ENCODE measurements at regions not wholly inside any gene's neighbourhood (a gene's known extent, or its start where the extent isn't known, plus 50 kb on each side); places are given as distances from the start of the nearest gene placed in this dataset.

- Histone ChIP-seq H2AFZ (ENCODE audit: low read depth, low read length, poor library complexity, severe bottlenecking) (no peak overlapping the region), H3K27me3 (ENCODE audit: insufficient read depth, low read length) (no peaks in the 10 kb centered on the region), H3K9me3 (ENCODE audit: control insufficient read depth in 1 of 2, insufficient read depth in 1 of 2, low read depth in 1 of 2, low read length in 2 of 2) (peaks cover 0 to 15% of the 10 kb centered on the region in 2 experiments; a peak in 2 of 4 replicates), H3K9me2 (ENCODE audit: insufficient read depth) (no peaks in the 10 kb centered on the region), H3K4me1 (ENCODE audit: control insufficient read depth in 1 of 2, insufficient read depth in 2 of 2, low read length in 2 of 2) (no peaks in the 10 kb centered on the region), H3K36me3 (ENCODE audit: control insufficient read depth in 1 of 2, insufficient read depth in 2 of 2, low read length in 2 of 2) (no peaks in the 10 kb centered on the region), H4K20me1 (ENCODE audit: insufficient read depth) (no peaks in the 10 kb centered on the region), H3K79me2 (ENCODE audit: insufficient read depth, low read length) (no peaks in the 10 kb centered on the region), H3K9ac (ENCODE audit: low read length) (no peak overlapping the region), H3K27ac (ENCODE audit: low read depth, low read length) (no peak overlapping the region), H3K4me3 (replicated peaks in 1 of 2; ENCODE audit: low read depth in 1 of 2, low read length in 2 of 2) (no peak overlapping the region), H3K4me2 (ENCODE audit: low read length) (no peak overlapping the region)
- no peak for DNase-seq (ENCODE audit: low read depth, low spot score)
- TF ChIP-seq POLR2AphosphoS5 (IDR thresholded peaks at IDR 0.05; ENCODE audit: low read depth, low read length) = no peak
- no peak for TF ChIP-seq SP1 (IDR thresholded peaks at IDR 0.05; ENCODE audit: low read depth)
- no peak for TF ChIP-seq YY1 (IDR thresholded peaks at IDR 0.05; ENCODE audit: extremely low read depth, insufficient replicate concordance, low read depth, low read length)
- no peak for TF ChIP-seq ELF1 (IDR thresholded peaks at IDR 0.05; ENCODE audit: borderline replicate concordance, low read depth)
- no peak for TF ChIP-seq EZH2phosphoT487 (IDR thresholded peaks at IDR 0.05; ENCODE audit: borderline replicate concordance)
- TF ChIP-seq ATF3 (IDR thresholded peaks at IDR 0.05) = no peak
- no peak for TF ChIP-seq SIN3A (IDR thresholded peaks at IDR 0.05; ENCODE audit: low read depth)
- TF ChIP-seq MAX (IDR thresholded peaks at IDR 0.05) = no peak
- TF ChIP-seq RAD21 (IDR thresholded peaks at IDR 0.05; ENCODE audit: low read depth) = no peak
- TF ChIP-seq, protein P1, sequence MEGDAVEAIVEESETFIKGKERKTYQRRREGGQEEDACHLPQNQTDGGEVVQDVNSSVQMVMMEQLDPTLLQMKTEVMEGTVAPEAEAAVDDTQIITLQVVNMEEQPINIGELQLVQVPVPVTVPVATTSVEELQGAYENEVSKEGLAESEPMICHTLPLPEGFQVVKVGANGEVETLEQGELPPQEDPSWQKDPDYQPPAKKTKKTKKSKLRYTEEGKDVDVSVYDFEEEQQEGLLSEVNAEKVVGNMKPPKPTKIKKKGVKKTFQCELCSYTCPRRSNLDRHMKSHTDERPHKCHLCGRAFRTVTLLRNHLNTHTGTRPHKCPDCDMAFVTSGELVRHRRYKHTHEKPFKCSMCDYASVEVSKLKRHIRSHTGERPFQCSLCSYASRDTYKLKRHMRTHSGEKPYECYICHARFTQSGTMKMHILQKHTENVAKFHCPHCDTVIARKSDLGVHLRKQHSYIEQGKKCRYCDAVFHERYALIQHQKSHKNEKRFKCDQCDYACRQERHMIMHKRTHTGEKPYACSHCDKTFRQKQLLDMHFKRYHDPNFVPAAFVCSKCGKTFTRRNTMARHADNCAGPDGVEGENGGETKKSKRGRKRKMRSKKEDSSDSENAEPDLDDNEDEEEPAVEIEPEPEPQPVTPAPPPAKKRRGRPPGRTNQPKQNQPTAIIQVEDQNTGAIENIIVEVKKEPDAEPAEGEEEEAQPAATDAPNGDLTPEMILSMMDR (IDR thresholded peaks at IDR 0.05 in 2 of 3, conservative IDR thresholded peaks at IDR 0.05 in 1 of 3; ENCODE audit: borderline replicate concordance in 1 of 3, insufficient read depth in 1 of 3, low read depth in 2 of 3, low read length in 2 of 3) = no peak
- no peak for TF ChIP-seq CEBPB (IDR thresholded peaks at IDR 0.05; ENCODE audit: low read depth)
- no peak for TF ChIP-seq JUND (IDR thresholded peaks at IDR 0.05)
- TF ChIP-seq EZH2 (IDR thresholded peaks at IDR 0.05) = no peak
- TF ChIP-seq FOSL1 (IDR thresholded peaks at IDR 0.05; ENCODE audit: low read depth) = no peak
- TF ChIP-seq ZNF274 (IDR thresholded peaks at IDR 0.05; ENCODE audit: low read depth, low read length) = no peak
- TF ChIP-seq TCF7L2 (IDR thresholded peaks at IDR 0.05; ENCODE audit: borderline replicate concordance, extremely low read depth, insufficient read depth, insufficient read length) = no peak
- TF ChIP-seq POLR2A (IDR thresholded peaks at IDR 0.05; ENCODE audit: borderline replicate concordance, extremely low read depth, insufficient read depth, insufficient read length) = no peak
- TF ChIP-seq CBX3 (IDR thresholded peaks at IDR 0.05; ENCODE audit: low read depth) = no peak
- RAD21 ChIA-PET (ENCODE audit: low non-redundant PET in 1 of 2, low total read pairs in 2 of 2, uncharacterized antibody in 2 of 2, unreplicated experiment in 2 of 2) = no interaction called here
- BruUV-seq (replicated peaks) = no TSS peak
- no peak for ATAC-seq
- intact Hi-C loops (cut with micrococcal nuclease) = no loop called here
- POLR2A ChIA-PET = no interaction called here
- CTCF ChIA-PET = no interaction called here
Measured at GRCh38 chr7:53119514-53119941, 84.1 kb downstream of the POM121L12 start.

All from HCT116 (cell line).